HCT116 (cell line): ENCODE measurements at regions not wholly inside any gene's neighbourhood (a gene's known extent, or its start where the extent isn't known, plus 50 kb on each side); places are given as distances from the start of the nearest gene placed in this dataset.

ENCODE experiments used
- CEBPB ChIP-seq: IDR thresholded peaks from 2 replicates; pipeline ENCODE4 v1.6.1; 2012; ENCODE audit warnings: low read depth
- EZH2 ChIP-seq: fragments of 200-600 bp; sonication (generic); IDR thresholded peaks from 2 replicates; pipeline ENCODE4 v1.6.1; 2017; ENCODE audit warnings: antibody characterized with exemption, mixed run types
- EZH2phosphoT487 ChIP-seq: fragments of 200-600 bp; IDR thresholded peaks from 2 replicates; pipeline ENCODE4 v1.6.1; 2018; ENCODE audit warnings: antibody characterized with exemption, borderline replicate concordance
- POLR2AphosphoS5 ChIP-seq: IDR thresholded peaks from 2 replicates; pipeline ENCODE4 v1.6.1; 2011; ENCODE audit warnings: mild to moderate bottlenecking, low read depth, low read length, moderate library complexity
- RAD21 ChIP-seq: IDR thresholded peaks from 2 replicates; pipeline ENCODE4 v1.6.1; 2012; ENCODE audit warnings: low read depth, mild to moderate bottlenecking
- SRF ChIP-seq: IDR thresholded peaks from 2 replicates; pipeline ENCODE4 v1.6.1; 2012; ENCODE audit warnings: low read depth
- TCF7L2 ChIP-seq: IDR thresholded peaks from 2 replicates; pipeline ENCODE4 v1.7.0; 2011; ENCODE audit warnings: borderline replicate concordance, inconsistent platforms; ENCODE audit not compliant: insufficient read depth, insufficient read length; ENCODE audit errors: extremely low read depth
- YY1 ChIP-seq: IDR thresholded peaks from 2 replicates; pipeline ENCODE4 v1.6.1; 2011; ENCODE audit warnings: low read length, low read depth, moderate library complexity, mild to moderate bottlenecking; ENCODE audit not compliant: insufficient replicate concordance; ENCODE audit errors: extremely low read depth
- ZNF274 ChIP-seq: fragments of 200-500 bp; sonication (Bioruptor generic); IDR thresholded peaks from 2 replicates; pipeline ENCODE4 v1.6.1; 2014; ENCODE audit warnings: mild to moderate bottlenecking, low read depth, low read length, inconsistent platforms
- TF ChIP-seq, protein P1 (sequence below), 3 experiments: fragments of 200-600 bp in 1 of 3; sonication (generic) in 1 of 3; IDR thresholded peaks in 2 of 3; conservative IDR thresholded peaks in 1 of 3; 2 replicates each; pipeline ENCODE4 v1.5.1; 2012 to 2017; ENCODE audit warnings: low read depth in 2 of 3, low read length in 2 of 3, antibody characterized with exemption in 1 of 3, borderline replicate concordance in 1 of 3, control low read depth in 1 of 3, mild to moderate bottlenecking in 1 of 3, mixed read lengths in 1 of 3, mixed run types in 1 of 3, moderate library complexity in 1 of 3; ENCODE audit not compliant: insufficient read depth in 1 of 3
- TF ChIP-seq, protein P2 (sequence below): IDR thresholded peaks from 2 replicates; pipeline ENCODE4 v1.6.1; 2012

DNA sequence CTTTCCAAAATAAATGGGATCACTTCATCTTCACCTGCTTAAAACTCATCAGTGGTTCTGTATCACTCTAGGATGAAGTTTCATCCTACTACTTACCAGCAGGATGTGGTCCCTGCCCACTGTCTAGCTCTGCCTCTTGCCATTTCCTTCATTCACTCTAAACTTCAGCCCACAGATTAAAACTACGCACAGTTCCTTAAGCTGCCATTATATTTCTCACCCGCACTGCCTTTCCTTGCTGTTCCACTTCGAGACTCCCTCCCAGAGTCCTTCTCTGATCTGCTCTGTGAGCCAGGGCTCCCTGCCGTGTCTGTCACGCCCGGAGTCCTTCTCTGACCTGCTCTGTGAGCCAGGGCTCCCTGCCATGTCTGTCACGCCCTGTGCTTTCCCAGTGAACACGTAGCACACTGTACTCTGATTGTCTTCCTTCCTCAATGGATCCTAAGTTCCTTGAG lies 52.0 kb upstream of the NPAS1 start:
- TF ChIP-seq POLR2AphosphoS5 = no peak
- no peak for TF ChIP-seq TCF7L2
- no peak for TF ChIP-seq SRF
- TF ChIP-seq EZH2phosphoT487 = no peak
- TF ChIP-seq ZNF274 = no peak
- TF ChIP-seq, protein P1, sequence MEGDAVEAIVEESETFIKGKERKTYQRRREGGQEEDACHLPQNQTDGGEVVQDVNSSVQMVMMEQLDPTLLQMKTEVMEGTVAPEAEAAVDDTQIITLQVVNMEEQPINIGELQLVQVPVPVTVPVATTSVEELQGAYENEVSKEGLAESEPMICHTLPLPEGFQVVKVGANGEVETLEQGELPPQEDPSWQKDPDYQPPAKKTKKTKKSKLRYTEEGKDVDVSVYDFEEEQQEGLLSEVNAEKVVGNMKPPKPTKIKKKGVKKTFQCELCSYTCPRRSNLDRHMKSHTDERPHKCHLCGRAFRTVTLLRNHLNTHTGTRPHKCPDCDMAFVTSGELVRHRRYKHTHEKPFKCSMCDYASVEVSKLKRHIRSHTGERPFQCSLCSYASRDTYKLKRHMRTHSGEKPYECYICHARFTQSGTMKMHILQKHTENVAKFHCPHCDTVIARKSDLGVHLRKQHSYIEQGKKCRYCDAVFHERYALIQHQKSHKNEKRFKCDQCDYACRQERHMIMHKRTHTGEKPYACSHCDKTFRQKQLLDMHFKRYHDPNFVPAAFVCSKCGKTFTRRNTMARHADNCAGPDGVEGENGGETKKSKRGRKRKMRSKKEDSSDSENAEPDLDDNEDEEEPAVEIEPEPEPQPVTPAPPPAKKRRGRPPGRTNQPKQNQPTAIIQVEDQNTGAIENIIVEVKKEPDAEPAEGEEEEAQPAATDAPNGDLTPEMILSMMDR (IDR thresholded peaks at IDR 0.05 in 2 of 3, conservative IDR thresholded peaks at IDR 0.05 in 1 of 3; ENCODE audit: borderline replicate concordance in 1 of 3, insufficient read depth in 1 of 3, low read depth in 2 of 3, low read length in 2 of 3) = no peak
- TF ChIP-seq, protein P2, sequence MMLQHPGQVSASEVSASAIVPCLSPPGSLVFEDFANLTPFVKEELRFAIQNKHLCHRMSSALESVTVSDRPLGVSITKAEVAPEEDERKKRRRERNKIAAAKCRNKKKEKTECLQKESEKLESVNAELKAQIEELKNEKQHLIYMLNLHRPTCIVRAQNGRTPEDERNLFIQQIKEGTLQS = no peak
- TF ChIP-seq CEBPB = no peak
- TF ChIP-seq EZH2 = no peak
- TF ChIP-seq YY1 = no peak
- TF ChIP-seq RAD21 = no peak
